ENCODE measurements at regions not wholly inside any gene's neighbourhood (a gene's known extent, or its start where the extent isn't known, plus 50 kb on each side); places are given as distances from the start of the nearest gene placed in this dataset.

GRCh38 chr13:81874681-81875661, 1534.0 kb upstream of the SPRY2 start:
- no peak for TF ChIP-seq POLR2AphosphoS5 (IDR thresholded peaks at IDR 0.05; ENCODE audit: borderline replicate concordance, low read depth, low read length)
- TF ChIP-seq EZH2 (IDR thresholded peaks at IDR 0.05), result no peak
- TF ChIP-seq FOXP2 (optimal IDR thresholded peaks at IDR 0.05; ENCODE audit: control extremely low read depth, extremely low read length, insufficient read depth), result no peak

All from SK-N-MC (cell line).